SK-N-SH (cell line): ENCODE measurements at regions not wholly inside any gene's neighbourhood (a gene's known extent, or its start where the extent isn't known, plus 50 kb on each side); places are given as distances from the start of the nearest gene placed in this dataset.

Experiments used
- CTCF ChIA-PET: fragments of 300-600, 350-600 bp; formaldehyde crosslinking; extraction: SDS; loops from one replicate; lab custom pipeline; 2021; lab: Yijun Ruan, JAX
- POLR2A ChIA-PET: fragments of 350-600 bp; sonication (Branson Sonifier 250); formaldehyde crosslinking; extraction: SDS; loops from one replicate; lab custom pipeline; 2020; ENCODE audit warnings: antibody characterized with exemption, inconsistent platforms; lab: Yijun Ruan, JAX
- DNase-seq: peaks from one replicate; pipeline ENCODE4 v3.0.0; 2012
- H2AFZ ChIP-seq: fragments of 200-600 bp; sonication (generic); 2 replicates; pipeline ENCODE4 v1.8.1; 2016; ENCODE audit warnings: antibody characterized with exemption, mild to moderate bottlenecking, low read depth
- H3F3A ChIP-seq: fragments of 200-600 bp; sonication (generic); replicated peaks from 2 replicates; pipeline ENCODE3; 2016; ENCODE audit warnings: antibody characterized with exemption, mild to moderate bottlenecking; ENCODE audit not compliant: insufficient read depth
- H3K27ac ChIP-seq, 2 experiments: fragments of 200-500 bp in 1 of 2; fragments of 200-600 bp in 1 of 2; sonication (Bioruptor generic) in 1 of 2; sonication (generic), shearing (Covaris generic) in 1 of 2; 2 replicates each; pipeline versions ENCODE4 v1.5.1 to v1.6.1; 2014 to 2016; ENCODE audit warnings: low read depth in 2 of 2, inconsistent platforms in 1 of 2, low read length in 1 of 2, mild to moderate bottlenecking in 1 of 2, mixed read lengths in 1 of 2
- H3K27me3 ChIP-seq: fragments of 200-600 bp; sonication (generic), shearing (Covaris generic); 2 replicates; pipeline ENCODE4 v1.6.1; 2016; ENCODE audit warnings: mixed run types; ENCODE audit not compliant: insufficient read depth
- H3K36me3 ChIP-seq, 2 experiments: fragments of 200-500 bp in 1 of 2; fragments of 200-600 bp in 1 of 2; sonication (Bioruptor generic) in 1 of 2; sonication (generic) in 1 of 2; replicated peaks in 1 of 2; 2 replicates each; pipeline versions ENCODE3 to v1.5.1; 2014 to 2016; ENCODE audit warnings: low read length in 1 of 2, mild to moderate bottlenecking in 1 of 2; ENCODE audit not compliant: insufficient read depth in 2 of 2, control insufficient read depth in 1 of 2
- H3K4me1 ChIP-seq, 2 experiments: fragments of 200-500 bp in 1 of 2; fragments of 200-600 bp in 1 of 2; sonication (Bioruptor generic) in 1 of 2; sonication (generic), shearing (Covaris generic) in 1 of 2; 2 replicates each; pipeline versions ENCODE4 v1.5.1 to v1.6.1; 2014 to 2016; ENCODE audit warnings: low read depth in 1 of 2, low read length in 1 of 2, mixed run types in 1 of 2; ENCODE audit not compliant: insufficient read depth in 2 of 2, control insufficient read depth in 1 of 2
- H3K4me2 ChIP-seq: fragments of 200-600 bp; sonication (generic), shearing (Covaris generic); 2 replicates; pipeline ENCODE4 v1.6.1; 2017; ENCODE audit warnings: mixed run types
- H3K4me3 ChIP-seq, 2 experiments: fragments of 200-500 bp in 1 of 2; fragments of 200-600 bp in 1 of 2; sonication (Bioruptor generic) in 1 of 2; sonication (generic), shearing (Covaris generic) in 1 of 2; 2 replicates each; pipeline versions ENCODE4 v1.5.1 to v1.8.1; 2014 to 2016; ENCODE audit warnings: low read depth in 2 of 2, inconsistent platforms in 1 of 2, low read length in 1 of 2, mild to moderate bottlenecking in 1 of 2, mixed read lengths in 1 of 2, moderate library complexity in 1 of 2
- H3K79me2 ChIP-seq: fragments of 200-600 bp; sonication (generic); 2 replicates; pipeline ENCODE4 v1.8.1; 2017; ENCODE audit warnings: mild to moderate bottlenecking; ENCODE audit not compliant: insufficient read depth
- H3K9ac ChIP-seq: fragments of 200-600 bp; sonication (generic); 2 replicates; pipeline ENCODE4 v1.6.1; 2017; ENCODE audit warnings: mixed run types
- H3K9me2 ChIP-seq: fragments of 200-600 bp; sonication (generic); 2 replicates; pipeline ENCODE4 v1.6.1; 2017; ENCODE audit warnings: mixed run types
- H3K9me3 ChIP-seq: fragments of 200-600 bp; sonication (generic); 2 replicates; pipeline ENCODE4 v1.6.1; 2017; ENCODE audit warnings: mixed run types, mild to moderate bottlenecking, moderate library complexity
- H4K20me1 ChIP-seq: fragments of 200-600 bp; sonication (generic); 2 replicates; pipeline ENCODE4 v1.6.1; 2017; ENCODE audit warnings: mild to moderate bottlenecking, mixed run types; ENCODE audit not compliant: insufficient read depth
- CHD2 ChIP-seq: fragments of 150-350 bp; IDR thresholded peaks from 2 replicates; pipeline ENCODE4 v1.6.1; 2018; ENCODE audit warnings: low read length; ENCODE audit not compliant: partially characterized antibody
- ELF1 ChIP-seq: IDR thresholded peaks from 2 replicates; pipeline ENCODE4 v1.4.0; 2012
- FOXJ3 ChIP-seq: sonication (generic); formaldehyde crosslinking; IDR thresholded peaks from 2 replicates; pipeline ENCODE4 v1.5.1; 2020; ENCODE audit warnings: mild to moderate bottlenecking, missing genetic modification reagents
- FOXM1 ChIP-seq: IDR thresholded peaks from 2 replicates; pipeline ENCODE4 v1.4.0; 2012; ENCODE audit warnings: low read depth, mild to moderate bottlenecking
- GABPA ChIP-seq: IDR thresholded peaks from 2 replicates; pipeline ENCODE4 v1.4.0; 2012; ENCODE audit warnings: low read depth, mild to moderate bottlenecking
- MXI1 ChIP-seq: IDR thresholded peaks from 2 replicates; pipeline ENCODE4 v1.6.1; 2012; ENCODE audit warnings: mild to moderate bottlenecking, low read depth, low read length, improper control_type of control experiment
- NFIC ChIP-seq: IDR thresholded peaks from 2 replicates; pipeline ENCODE4 v1.4.0; 2012; ENCODE audit warnings: borderline replicate concordance
- RFX5 ChIP-seq: IDR thresholded peaks from 2 replicates; pipeline ENCODE4 v1.6.1; 2012; ENCODE audit warnings: mild to moderate bottlenecking, improper control_type of control experiment, low read length
- RXRA ChIP-seq: IDR thresholded peaks from 2 replicates; pipeline ENCODE4 v1.4.0; 2012; ENCODE audit warnings: low read depth, mild to moderate bottlenecking, borderline replicate concordance
- SIN3A ChIP-seq: IDR thresholded peaks from 2 replicates; pipeline ENCODE4 v1.6.1; 2012; ENCODE audit warnings: low read depth, mild to moderate bottlenecking, low read length, moderate library complexity, borderline replicate concordance
- TAF1 ChIP-seq: IDR thresholded peaks from 2 replicates; pipeline ENCODE4 v1.6.1; 2012; ENCODE audit warnings: low read depth, mild to moderate bottlenecking, low read length, moderate library complexity, borderline replicate concordance
- YY1 ChIP-seq: IDR thresholded peaks from 2 replicates; pipeline ENCODE4 v1.4.0; 2012; ENCODE audit warnings: low read depth, mild to moderate bottlenecking
- WGBS: methylation state at CpG from one replicate; pipeline ENCODE4 v1.1.6; 2017; ENCODE audit warnings: low lambda C conversion rate; 5-methylcytosine and 5-hydroxymethylcytosine counted together
- TF ChIP-seq, protein P1 (sequence below): fragments of 200-600 bp; sonication (generic); IDR thresholded peaks from 2 replicates; pipeline ENCODE4 v1.6.1; 2017; ENCODE audit warnings: antibody characterized with exemption, mild to moderate bottlenecking, moderate library complexity
- TF ChIP-seq, protein P2 (sequence below): IDR thresholded peaks from 2 replicates; pipeline ENCODE4 v1.4.0; 2012; ENCODE audit warnings: low read depth, borderline replicate concordance
- TF ChIP-seq, protein P3 (sequence below): IDR thresholded peaks from 2 replicates; pipeline ENCODE4 v1.4.0; 2012; ENCODE audit warnings: low read depth, borderline replicate concordance
- TF ChIP-seq, protein P4 (sequence below): fragments of 150-350 bp; IDR thresholded peaks from 2 replicates; pipeline ENCODE4 v1.6.1; 2016; ENCODE audit warnings: mild to moderate bottlenecking, low read depth, low read length
- TF ChIP-seq, protein P5 (sequence below): fragments of 150-350 bp; IDR thresholded peaks from 2 replicates; pipeline ENCODE4 v1.6.1; 2017; ENCODE audit warnings: antibody characterized with exemption, low read length, low read depth, borderline replicate concordance

DNA sequence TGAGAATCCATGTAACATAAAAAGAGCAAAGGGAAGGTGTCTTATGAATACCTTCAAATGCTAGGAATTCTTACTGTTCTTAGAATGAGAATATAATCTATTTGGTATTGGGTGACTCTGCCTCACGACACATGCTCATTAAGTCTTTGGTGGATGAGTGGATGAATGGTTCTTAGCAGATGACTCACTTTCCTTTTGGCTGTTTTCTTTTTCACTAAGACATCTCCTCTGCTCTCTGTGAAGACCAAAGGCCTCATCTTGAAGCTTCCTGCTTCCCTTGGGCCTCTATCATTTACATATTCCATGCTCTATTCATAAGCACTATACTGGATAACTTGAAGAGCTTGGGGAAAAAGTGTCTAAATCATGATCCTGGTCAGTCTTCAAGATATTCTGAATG, 468.1 kb downstream of the SPATA31D1 start (continued):
- TF ChIP-seq, protein P1, sequence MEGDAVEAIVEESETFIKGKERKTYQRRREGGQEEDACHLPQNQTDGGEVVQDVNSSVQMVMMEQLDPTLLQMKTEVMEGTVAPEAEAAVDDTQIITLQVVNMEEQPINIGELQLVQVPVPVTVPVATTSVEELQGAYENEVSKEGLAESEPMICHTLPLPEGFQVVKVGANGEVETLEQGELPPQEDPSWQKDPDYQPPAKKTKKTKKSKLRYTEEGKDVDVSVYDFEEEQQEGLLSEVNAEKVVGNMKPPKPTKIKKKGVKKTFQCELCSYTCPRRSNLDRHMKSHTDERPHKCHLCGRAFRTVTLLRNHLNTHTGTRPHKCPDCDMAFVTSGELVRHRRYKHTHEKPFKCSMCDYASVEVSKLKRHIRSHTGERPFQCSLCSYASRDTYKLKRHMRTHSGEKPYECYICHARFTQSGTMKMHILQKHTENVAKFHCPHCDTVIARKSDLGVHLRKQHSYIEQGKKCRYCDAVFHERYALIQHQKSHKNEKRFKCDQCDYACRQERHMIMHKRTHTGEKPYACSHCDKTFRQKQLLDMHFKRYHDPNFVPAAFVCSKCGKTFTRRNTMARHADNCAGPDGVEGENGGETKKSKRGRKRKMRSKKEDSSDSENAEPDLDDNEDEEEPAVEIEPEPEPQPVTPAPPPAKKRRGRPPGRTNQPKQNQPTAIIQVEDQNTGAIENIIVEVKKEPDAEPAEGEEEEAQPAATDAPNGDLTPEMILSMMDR: no peak
- TF ChIP-seq, protein P2, sequence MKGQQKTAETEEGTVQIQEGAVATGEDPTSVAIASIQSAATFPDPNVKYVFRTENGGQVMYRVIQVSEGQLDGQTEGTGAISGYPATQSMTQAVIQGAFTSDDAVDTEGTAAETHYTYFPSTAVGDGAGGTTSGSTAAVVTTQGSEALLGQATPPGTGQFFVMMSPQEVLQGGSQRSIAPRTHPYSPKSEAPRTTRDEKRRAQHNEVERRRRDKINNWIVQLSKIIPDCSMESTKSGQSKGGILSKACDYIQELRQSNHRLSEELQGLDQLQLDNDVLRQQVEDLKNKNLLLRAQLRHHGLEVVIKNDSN: no peak
- no peak for TF ChIP-seq NFIC
- TF ChIP-seq, protein P3, sequence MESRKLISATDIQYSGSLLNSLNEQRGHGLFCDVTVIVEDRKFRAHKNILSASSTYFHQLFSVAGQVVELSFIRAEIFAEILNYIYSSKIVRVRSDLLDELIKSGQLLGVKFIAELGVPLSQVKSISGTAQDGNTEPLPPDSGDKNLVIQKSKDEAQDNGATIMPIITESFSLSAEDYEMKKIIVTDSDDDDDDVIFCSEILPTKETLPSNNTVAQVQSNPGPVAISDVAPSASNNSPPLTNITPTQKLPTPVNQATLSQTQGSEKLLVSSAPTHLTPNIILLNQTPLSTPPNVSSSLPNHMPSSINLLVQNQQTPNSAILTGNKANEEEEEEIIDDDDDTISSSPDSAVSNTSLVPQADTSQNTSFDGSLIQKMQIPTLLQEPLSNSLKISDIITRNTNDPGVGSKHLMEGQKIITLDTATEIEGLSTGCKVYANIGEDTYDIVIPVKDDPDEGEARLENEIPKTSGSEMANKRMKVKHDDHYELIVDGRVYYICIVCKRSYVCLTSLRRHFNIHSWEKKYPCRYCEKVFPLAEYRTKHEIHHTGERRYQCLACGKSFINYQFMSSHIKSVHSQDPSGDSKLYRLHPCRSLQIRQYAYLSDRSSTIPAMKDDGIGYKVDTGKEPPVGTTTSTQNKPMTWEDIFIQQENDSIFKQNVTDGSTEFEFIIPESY: no peak

DNA sequence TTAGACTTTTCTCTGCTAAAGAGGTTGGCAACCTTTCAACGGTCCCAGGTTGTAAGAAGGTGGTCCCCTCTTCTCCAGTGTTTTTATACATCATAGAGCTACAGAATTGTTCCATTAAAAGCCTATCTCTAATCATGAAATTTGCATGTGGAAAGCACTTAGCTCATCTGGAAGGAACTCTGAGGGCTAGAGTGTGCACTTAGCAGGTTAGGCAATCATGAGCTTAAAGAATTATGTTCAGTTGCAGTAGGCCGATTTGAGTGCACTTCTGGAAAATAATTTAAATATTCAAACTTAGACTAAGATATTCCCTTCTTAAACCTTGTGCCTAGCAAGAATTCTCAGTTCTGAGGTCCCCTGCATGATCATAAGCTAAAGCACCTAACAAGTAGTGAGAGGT, 468.7 kb downstream of the SPATA31D1 start:
- Histone ChIP-seq H3K9ac (no peak overlapping the region), H3K27me3 (no peaks in the 10 kb centered on the region), H3F3A (peaks cover 12% of the 10 kb centered on the region), H4K20me1 (no peaks in the 10 kb centered on the region), H3K4me2 (no peak overlapping the region), H3K36me3 (no peaks in the 10 kb centered on the region), H3K4me3 (no peak overlapping the region), H2AFZ (no peak overlapping the region), H3K9me3 (peaks cover 5% of the 10 kb centered on the region; the same call in 1 of the 2 replicates), H3K9me2 (no peaks in the 10 kb centered on the region), H3K4me1 (no peaks in the 10 kb centered on the region), H3K79me2 (no peaks in the 10 kb centered on the region), H3K27ac (no peak overlapping the region)
- 57% methylated on average over 2 of the region's 2 CpGs for WGBS
- CTCF ChIA-PET: no interaction called here
- no peak for DNase-seq
- POLR2A ChIA-PET: no interaction called here
- TF ChIP-seq SIN3A (no peak), ELF1 (no peak), CHD2 (no peak), YY1 (no peak), RFX5 (no peak), GABPA (no peak), FOXJ3 (CRISPR knock-in tag) (no peak), RXRA (no peak), TAF1 (no peak), FOXM1 (no peak), MXI1 (no peak)
- TF ChIP-seq, protein P4, sequence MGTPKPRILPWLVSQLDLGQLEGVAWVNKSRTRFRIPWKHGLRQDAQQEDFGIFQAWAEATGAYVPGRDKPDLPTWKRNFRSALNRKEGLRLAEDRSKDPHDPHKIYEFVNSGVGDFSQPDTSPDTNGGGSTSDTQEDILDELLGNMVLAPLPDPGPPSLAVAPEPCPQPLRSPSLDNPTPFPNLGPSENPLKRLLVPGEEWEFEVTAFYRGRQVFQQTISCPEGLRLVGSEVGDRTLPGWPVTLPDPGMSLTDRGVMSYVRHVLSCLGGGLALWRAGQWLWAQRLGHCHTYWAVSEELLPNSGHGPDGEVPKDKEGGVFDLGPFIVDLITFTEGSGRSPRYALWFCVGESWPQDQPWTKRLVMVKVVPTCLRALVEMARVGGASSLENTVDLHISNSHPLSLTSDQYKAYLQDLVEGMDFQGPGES: no peak
- TF ChIP-seq, protein P2: no peak
- TF ChIP-seq, protein P3: no peak
- TF ChIP-seq, protein P5, sequence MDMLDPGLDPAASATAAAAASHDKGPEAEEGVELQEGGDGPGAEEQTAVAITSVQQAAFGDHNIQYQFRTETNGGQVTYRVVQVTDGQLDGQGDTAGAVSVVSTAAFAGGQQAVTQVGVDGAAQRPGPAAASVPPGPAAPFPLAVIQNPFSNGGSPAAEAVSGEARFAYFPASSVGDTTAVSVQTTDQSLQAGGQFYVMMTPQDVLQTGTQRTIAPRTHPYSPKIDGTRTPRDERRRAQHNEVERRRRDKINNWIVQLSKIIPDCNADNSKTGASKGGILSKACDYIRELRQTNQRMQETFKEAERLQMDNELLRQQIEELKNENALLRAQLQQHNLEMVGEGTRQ: no peak
